ENCODE measurements at regions not wholly inside any gene's neighbourhood (a gene's known extent, or its start where the extent isn't known, plus 50 kb on each side); places are given as distances from the start of the nearest gene placed in this dataset.

DNA sequence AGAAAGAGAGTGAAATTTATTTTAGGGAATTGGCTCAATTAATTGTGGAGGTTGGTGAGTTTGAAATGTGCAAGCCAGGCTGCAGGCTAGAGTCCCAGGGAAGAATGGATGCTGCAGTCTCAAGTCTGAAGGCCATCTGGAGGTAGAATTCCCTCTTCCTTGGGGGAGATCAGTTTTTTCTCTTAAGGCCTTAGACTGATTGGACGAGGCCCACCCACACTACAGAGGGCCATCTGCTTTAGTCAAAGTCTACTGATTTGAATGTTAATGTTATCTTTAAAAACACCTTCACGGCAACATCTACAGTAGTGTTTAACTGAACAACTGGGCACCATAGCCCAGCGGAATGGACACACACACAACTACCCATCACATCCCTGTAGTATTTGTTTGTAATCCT, 245.9 kb upstream of the IRF2BP2 start:
- FAIRE-seq = no peak

DNA sequence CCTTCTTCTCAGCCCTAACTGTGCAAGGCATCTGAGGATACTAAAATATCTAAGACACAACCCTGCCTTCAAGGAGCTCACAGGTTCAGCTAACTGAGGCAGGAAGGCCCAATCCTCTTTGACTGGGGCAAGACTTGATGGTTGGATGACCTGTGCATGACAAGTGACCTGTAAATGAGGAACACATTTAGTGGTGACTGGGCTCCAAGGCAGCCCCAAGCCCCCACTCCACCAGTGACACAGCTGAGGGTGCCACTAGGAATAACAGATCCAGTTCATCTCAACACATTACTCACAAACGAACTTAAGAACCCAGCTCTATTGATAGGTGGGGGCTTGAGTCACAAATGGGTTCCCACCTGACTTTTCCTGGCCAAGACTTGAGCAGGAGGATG, 244.7 kb upstream of the IRF2BP2 start:
- FAIRE-seq = no peak

DNA sequence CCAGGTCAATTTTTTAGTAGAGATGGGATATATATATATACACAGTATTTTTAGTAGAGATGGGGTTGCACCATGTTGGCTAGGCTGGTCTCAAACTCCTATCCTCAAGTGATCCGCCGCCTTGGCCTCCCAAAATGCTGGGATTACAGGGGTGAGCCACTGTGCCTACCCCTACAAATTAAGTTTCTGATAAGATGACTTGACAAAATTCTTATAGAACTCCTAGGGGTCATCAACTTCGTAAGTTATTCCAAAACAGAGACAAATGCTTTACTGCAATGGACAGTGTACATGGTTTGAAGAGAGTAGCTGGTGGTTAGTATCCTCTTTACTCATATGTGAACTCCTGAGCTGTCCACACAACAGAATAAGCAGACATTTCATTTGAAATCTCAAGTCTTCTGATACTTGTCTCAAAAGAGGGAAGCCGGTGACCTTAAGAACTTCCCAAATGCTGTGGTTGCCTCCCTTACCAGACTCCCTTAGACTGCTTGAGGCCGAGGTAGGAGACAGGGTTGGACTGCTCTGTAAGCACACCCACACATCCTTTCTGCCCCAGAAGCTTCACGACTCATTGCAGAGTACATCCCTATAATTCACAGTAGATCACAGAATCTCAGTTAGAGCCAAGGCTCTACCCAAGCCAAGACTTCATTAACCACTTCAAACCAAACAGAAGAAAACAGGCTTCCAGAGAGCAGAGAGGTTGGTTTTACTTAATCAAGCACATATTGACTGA, 244.1 kb upstream of the IRF2BP2 start:
- FAIRE-seq = no peak

DNA sequence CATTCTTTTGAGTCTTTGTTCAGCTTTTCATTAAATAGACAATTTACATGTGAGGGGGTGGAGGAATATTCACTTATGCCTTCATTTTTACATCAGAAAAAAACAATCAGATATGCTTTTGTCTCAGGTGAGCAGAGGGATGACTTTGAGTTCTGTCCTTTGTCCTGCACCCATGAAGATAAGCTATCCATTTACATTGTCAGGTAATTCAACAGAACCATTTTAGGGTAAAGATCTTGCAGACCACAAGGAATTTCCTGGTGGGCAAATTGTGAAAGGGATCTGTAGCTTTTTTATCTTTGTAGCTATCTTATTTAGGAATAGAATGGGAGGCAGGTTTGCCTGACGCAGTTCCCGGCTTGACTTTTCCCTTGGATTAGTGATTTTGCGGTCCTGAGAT, 242.7 kb upstream of the IRF2BP2 start:
- FAIRE-seq = no peak

DNA sequence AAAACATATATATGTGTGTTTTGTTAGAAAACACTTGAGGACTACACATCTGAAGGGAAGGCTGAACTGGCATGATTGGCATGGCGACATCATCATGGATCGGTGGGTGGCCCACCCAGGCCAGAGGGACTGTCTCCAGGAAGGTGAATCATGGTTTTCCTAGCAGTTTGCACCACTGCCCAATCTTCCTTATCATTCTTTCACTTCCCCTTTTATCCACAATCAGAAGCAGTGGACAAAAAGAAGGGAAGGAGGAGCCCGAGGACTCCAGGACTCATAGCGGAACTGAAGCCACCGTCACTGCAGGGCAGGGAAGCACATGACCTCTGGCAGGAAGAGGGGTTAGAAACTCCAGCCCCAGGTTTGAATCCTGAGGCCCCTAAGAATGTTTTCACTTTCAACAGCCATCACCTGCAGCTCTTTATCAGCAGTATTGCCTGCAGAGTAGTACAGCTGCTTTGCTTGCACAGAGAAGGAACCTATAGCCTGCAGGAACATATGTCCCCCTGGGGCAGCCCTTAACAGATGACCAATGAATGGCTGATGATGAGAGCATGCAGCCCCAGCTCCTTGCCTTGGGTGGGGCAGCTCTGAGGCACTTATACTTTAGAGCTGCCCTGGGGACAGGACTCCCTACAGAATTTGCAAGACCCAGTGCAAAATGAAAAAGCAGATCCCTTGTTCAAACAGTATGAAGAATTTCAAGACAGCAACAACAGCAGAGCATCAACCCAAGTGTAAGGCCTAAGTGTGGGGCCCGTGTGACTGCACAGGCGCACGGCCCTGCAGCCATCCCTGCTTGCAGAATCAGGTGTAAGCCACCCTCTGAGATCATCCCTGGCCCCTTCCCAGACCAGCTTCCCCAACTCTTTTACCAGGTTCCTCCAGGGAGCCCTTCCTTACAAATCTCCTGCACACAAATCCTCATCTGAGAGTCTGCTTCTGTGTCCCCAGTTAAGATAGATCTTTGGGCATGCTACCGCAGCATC, 241.8 kb upstream of the IRF2BP2 start:
- no peak for FAIRE-seq

DNA sequence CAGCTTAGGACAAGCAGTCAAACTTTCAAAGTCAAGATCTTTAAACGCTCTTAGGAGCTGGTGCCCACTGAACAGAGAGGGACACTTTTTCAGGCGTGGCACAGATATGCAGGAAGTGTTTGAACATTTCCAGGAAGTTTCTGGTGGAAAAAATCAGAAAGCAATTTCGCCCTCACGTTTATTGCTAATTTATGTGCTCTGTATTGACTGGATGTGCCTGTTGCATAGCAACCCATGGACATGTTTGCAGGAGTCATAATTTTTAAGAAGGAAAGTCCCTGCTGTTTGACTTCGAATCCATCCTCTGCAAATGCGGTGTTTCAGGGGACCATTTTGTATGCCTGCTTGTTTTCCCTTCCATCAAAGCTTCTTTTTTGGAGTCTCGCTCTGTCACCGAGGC, 239.9 kb upstream of the IRF2BP2 start:
- no peak for FAIRE-seq

DNA sequence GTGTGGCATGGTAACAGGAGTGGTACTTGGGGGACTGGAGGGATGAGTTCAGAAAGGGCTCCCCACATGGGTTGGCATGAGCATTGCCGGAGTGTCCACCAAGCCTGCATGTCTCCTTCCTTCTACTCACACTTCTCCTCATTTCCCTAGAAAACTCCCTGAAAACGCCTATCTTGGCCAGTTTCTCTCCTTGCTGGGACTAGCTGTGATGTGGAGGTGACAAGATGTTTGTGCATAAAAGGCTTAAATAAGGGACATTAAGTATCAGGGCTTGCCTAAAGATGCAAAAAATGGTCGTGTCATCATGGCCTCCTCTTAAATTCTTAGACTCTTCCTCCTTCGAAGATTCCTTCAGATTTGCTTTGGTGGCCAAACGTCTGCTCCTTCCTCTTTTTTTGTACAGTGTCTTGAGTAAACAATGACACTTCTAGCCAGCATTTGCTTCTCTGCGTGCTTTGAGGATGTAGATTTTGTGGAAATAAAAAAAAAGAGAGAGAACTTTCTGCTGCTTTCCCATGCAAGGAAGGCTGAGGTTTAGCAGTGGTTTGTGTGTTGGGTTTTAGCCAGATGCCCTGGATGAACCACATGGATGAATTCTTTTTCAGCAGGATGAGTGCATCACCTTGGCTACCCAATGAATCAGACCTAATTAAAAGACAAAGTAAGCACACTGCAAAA, 239.1 kb upstream of the IRF2BP2 start:
- no peak for FAIRE-seq

DNA sequence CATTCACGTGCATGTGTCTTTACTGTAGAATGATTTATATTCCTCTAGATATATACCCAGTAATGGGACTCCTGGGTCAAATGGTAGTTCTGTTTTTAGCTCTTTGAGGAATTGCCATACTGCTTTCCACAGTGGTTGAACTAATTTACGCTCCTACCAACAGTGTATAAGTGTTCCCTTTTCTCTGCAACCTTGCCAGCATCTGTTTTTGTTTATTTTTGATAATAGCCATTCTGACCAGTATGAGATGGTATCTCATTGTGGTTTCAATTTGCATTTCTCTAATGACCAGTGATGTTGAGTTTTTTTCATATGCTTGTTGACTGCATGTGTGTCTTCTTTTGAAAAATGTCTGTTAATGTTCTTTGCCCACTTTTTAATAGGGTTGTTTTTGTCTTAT, 236.8 kb upstream of the IRF2BP2 start:
- peak; percentile 43 for FAIRE-seq

DNA sequence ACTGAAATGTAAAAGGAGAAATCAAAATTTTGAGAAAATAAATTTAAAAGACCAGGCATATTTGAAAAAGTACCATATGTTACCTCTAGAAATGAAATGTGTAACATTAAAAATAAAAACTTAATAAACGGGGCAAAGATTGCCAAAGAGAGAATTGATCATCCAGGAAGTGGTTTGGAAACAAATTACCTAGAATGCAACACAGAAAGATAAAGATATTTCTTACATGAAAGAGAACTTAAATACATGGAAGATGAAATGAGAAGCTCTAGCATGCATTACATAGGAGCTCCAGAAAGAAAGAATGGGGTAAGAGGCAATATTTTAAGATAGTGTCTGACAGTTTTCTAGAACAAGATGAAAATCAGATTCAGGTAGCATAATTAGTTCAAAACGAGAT, 235.9 kb upstream of the IRF2BP2 start:
- FAIRE-seq = peak; percentile 11

DNA sequence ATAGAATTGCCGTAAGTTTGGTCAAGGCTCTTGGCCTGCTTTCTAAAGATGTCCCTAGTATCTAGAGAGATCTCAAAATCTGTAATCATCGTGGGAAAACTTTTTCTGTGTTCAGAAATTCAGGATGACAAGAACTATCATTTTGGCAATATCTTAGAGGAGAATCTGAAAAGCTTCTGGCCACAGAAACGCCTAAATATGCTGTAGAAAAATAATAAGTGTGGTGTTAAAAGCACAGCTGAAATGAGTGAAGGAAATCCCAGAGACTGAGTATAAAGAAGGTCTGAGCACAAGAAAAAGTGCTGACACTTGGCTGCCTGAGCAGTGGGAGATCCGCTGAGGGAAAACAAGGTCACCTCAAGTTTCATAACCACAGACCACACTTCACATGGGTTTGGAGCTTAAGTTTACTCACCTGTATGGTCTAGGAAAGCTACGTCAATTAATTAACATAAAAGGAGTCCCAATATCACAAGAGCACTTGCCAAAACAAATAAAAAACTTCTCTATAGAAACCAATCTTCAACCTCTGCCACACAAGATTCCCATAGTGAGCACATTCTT, 235.2 kb upstream of the IRF2BP2 start:
- no peak for FAIRE-seq

DNA sequence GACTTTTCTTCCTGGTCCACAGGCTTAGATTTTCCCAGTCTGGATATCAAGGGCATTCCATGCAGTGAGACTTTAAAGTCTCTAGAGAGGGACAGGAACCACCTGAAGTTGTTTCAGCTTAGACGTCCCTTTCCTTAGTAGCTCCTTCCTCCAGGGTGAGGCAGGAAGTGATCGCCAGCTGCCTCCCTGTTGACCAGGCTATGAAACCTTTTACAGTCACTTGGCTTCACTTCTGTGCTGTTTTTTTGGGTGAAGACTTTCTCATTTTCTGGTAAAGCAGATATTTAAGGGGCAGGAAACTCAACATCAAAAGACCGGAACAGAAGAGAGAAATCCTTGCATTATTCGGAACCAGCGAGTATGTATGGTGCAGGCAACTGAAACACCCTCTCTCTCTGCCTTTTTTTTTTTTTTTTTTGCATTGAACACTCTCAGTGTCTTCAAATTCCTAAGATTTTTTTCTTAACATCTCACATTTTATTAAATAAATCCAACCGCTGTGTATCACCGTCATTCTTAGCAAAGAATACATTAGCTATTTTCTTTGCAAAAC, 234.6 kb upstream of the IRF2BP2 start:
- FAIRE-seq = no peak

DNA sequence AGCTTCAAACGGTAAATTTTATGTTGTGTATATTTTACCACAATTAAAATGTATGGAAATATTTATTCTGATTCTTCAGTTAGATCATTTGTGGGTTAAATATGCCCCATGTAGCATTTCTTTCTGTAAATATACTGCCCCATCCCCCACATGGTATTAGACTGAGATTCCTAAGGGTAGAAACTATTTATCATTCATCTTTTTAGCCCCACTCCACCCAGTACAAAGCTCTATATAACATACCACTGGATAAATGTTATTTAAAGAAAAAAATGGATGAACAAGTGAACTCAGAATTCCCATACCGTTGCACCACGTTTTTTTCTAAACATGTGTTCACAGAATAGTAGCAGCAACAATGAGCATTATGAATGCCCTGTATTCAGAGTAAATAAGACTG, 234.0 kb upstream of the IRF2BP2 start:
- no peak for FAIRE-seq

DNA sequence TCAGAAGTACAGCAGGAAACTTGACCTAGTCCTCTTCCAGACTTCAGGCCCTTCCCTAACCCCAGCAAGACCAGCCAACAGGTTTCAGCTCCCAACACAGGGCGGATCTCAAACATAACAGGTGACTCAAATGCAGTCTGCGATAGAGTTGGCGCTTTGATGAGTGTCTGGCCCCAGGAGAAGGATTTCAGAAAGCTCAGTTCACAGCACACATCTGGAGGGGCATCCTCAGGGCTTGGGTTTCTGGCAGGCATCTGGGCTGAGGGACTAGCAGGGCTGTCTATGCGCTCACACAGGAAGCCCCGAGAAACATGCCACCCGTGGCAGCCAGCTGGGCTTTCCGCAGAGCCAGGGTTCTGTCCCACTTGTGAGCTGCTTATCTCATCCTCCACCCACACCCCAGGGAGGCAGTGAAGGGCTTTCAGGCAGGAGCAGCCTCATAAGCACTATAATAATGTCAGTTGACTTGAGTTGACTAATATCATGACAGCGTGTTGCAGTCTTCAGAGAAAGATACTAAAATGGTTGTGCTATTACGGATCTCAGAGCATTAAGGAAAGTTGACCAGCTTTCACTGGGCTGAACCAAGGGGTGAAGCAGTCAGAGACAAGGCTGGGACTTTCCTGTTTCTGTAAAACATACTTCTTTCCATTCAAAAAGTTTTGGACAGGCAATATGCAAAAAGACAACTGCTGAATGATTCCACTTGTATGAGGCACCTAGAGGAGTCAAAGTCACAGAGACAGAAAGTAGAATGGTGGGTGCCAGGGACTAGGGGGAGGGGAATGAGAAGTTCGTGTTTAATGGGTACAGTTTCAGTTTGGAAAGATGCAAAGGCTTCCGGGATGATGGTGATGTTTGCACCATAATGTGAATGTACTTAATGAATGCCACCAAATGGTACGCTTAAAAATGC, 233.0 kb upstream of the IRF2BP2 start:
- no peak for FAIRE-seq

DNA sequence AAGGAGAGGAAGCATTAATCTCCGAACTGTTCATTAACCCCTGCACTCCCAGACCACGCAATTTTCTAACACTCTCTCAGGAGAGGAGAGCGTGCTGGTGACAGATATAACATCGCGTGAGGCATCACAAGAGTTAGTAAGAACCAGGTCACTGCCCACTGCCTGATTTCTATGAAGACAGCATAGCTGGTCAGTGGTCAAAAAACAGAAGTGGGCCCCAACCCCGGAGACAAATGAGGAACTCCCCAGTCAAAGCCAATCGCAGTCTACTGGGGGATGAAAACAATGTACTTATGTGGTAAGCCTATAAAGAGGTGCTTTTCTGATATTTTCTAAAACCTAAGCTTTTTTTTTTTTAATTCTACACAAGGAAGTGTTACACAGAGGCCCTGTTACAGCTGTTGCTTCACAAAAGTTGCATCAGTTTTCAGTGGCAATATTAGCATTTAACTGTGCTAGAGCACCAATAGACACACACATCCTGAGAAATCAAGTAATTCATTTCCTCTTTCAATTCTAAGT, 231.8 kb upstream of the IRF2BP2 start:
- FAIRE-seq = no peak

DNA sequence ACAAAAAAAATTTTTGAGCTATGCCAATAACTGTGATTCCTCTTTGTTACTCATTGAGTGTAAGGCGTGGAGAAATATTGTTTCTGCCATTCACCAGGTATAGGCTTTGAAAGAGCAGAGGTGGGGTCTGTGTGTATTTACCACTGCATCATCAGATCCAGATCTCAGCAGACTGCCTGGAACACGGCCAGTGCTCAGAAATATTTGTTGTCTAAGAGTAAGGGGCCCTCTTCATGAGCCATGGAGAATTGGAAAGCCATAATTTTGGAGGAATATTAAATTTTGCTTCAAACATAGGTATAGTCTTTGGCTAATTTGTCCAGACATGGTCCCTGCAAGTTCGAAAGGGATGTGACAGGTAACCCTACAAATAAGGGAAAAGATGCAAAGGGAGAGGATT, 231.3 kb upstream of the IRF2BP2 start:
- no peak for FAIRE-seq

DNA sequence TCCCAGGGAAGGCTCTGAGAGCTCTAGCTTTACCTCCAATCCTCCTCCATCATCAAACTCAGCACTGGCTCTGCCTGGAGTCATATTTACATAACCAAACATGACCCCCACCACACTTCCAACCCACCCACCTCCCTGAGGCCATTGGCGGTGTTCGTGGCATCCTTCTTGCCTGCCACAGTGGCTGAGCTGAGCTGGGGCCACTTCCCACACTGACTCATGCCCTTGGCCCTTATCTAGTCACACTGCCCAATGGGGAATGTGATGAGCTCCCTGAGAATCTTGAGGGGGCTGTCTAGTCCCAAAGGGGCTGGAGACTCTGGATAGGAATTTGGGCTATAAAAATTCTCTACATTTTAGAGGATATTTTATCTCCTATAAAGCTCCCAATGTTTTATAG, 230.9 kb upstream of the IRF2BP2 start:
- no peak for FAIRE-seq

DNA sequence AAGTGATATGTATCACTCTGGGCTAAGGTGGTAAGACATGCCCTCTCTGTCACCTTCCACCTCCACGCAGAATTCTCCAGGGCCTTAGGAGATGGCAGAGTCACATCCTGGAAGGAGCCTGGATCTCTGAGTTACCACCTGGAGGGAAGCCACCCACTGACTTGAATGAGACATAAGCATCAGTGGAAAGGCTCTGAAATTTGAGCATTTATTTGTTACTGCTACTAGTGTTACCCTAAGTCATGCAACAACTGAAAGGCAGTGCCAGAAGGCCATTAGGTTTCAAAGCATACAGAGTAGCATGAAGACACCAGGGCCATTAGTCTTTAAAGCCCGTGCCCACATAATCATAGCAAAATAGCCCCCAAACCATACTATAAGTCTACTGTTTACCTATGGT, 230.3 kb upstream of the IRF2BP2 start:
- no peak for FAIRE-seq

DNA sequence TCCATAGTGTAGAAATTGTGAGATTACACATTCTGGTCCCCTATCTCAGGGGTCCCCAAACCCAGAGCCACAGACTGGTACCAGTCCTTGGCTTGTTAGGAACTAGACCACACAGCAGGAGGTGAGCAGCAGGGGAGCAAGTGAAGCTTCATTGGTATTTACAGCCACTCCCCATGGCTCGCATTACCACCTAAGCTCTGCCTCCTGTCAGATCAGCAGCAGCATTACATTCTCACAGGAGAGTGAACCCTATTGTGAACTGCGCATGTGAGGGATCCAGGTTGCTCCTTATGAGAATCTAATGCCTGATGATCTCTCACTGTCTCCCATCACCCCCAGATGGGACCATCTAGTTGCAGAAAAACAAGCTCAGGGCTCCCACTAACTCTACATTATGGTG, 229.7 kb upstream of the IRF2BP2 start:
- no peak for FAIRE-seq

DNA sequence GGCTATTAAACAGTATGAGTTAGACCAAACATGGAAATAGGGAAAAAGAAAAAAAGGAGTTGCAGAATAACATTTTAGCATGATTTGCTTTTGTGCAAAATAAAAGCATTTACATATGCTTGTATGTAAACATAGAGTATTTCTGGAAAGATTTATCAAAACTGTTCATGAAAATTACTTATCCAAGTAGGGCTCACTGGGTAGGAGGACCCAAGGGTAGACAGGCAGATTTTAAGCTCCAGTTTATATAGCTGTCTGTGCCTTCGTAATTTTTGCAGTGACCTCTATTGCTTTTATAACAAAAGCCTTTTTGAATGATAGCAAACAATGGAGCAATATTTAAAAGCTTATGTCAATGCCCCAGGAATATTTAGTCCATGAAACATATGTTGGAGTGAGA, 228.8 kb upstream of the IRF2BP2 start:
- no peak for FAIRE-seq

DNA sequence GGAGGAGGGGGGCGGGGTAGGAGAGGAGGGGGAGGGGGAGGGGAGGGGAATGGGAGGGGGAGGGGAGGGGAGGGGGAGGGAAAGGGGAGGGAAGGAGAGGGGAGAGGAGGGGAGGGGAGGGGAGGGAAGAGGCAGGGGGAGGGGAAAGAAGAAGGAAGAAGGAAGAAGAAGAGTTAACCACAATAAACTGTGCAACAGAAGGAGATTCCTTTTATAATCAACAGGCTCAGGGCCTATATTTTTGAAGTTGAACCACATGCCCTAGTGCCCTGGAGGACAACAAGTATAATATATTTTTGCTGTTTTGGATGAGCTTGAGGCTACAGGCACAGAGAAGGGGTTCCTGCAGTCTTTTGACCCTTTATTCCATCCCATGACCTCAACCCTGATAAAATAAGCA, 228.2 kb upstream of the IRF2BP2 start:
- no peak for FAIRE-seq

DNA sequence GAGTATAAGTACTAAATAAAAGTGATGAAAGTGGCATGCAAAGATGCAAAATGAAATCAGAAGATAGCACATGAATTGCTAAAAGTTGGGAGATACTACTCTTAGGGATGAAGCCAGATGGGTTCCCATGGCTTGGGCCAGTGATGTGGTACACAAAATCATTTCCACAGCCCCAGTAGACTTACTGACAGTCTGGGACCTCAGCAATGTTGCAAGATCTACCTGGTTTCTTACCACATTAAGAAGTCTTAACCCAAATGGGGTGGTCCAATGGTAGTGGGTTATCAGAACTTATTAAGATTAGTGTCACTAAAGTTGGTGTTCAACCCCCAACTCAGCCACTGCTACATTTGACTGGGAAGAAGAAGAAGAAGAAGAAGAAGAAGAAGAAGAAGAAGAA, 227.7 kb upstream of the IRF2BP2 start:
- no peak for FAIRE-seq

All from TTC549 (cell line).